ENCODE measurements at regions not wholly inside any gene's neighbourhood (a gene's known extent, or its start where the extent isn't known, plus 50 kb on each side); places are given as distances from the start of the nearest gene placed in this dataset.

DNA sequence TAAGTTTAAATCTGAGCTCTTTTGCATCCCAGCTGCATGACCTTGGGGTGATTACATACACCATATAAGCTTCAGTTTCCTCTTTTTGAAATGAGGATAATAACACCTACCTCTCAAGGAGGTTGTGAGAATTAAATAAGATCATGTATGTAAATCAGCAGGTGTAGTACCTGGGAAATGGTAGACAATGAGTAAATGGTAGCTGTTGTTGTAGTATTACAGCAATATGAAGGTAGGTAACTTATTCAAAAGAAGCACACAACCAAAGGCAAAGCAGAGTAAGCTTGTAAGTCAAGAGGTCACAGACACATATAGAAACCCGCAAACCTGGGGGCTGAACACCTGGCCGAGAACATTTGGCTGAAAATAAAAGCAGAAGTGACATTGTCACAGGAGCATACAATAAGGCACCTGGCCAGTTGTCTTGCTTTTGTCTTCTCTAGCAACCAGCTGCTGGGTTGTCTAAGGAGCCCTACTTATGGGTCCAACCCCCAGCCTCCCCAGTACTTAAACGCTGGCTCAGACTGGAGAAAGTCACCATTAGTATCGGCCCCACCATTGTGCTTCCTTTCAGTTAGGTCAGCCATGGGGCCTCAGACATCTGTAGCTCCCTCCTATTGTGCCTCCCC lies 203.6 kb upstream of the MKLN1 start:
- Histone ChIP-seq H3K9me3 (no peaks in the 10 kb centered on the region), H3K4me3 (no peak overlapping the region), H3K27me3 (no peaks in the 10 kb centered on the region), H3K36me3 (no peaks in the 10 kb centered on the region)
- DNase-seq = no peak

DNA sequence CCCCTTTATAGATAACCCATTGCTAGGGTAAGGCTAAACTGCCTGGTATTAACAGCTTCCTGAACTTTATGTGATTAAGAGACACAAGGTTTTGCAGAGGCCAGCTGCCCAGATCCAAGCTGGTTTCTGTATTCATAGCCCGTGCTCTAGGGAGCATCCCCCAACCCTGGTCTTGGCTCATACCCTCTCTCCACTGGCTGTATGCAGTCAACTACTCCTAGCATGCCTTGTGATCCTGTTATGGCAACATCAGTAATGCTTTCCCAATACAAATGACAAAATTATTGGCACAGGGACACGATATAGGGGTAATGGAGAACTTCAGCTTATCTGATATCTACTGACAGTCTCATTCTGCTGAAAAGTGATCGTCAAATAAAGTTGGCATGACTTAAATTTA lies 202.8 kb upstream of the MKLN1 start:
- H3K27me3 ChIP-seq = no peaks in the 10 kb centered on the region
- no peaks in the 10 kb centered on the region for H3K36me3 ChIP-seq
- DNase-seq = no peak
- no peaks in the 10 kb centered on the region for H3K9me3 ChIP-seq
- H3K4me3 ChIP-seq = no peak overlapping the region

DNA sequence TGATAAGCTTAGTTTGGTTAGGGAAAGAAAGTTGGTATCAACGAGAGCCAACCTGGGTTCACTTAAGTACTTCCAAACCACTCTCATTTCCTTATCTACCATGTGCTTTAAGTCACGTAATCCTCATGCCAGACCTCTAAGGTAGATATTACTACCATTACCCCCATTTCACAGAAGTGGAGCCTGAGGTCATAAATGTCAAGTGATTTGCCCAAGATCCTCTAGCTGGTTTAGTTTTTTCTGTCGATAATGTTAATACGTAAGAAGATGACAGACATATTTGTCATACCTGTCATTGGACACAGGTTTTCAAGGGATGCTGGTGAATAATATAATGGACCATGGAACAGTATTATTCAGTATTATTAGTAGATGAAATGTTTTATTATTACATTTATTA lies 197.4 kb upstream of the MKLN1 start:
- H3K36me3 ChIP-seq = no peaks in the 10 kb centered on the region
- no peak overlapping the region for H3K4me3 ChIP-seq
- H3K27me3 ChIP-seq = no peaks in the 10 kb centered on the region
- H3K9me3 ChIP-seq = no peaks in the 10 kb centered on the region
- no peak for DNase-seq

DNA sequence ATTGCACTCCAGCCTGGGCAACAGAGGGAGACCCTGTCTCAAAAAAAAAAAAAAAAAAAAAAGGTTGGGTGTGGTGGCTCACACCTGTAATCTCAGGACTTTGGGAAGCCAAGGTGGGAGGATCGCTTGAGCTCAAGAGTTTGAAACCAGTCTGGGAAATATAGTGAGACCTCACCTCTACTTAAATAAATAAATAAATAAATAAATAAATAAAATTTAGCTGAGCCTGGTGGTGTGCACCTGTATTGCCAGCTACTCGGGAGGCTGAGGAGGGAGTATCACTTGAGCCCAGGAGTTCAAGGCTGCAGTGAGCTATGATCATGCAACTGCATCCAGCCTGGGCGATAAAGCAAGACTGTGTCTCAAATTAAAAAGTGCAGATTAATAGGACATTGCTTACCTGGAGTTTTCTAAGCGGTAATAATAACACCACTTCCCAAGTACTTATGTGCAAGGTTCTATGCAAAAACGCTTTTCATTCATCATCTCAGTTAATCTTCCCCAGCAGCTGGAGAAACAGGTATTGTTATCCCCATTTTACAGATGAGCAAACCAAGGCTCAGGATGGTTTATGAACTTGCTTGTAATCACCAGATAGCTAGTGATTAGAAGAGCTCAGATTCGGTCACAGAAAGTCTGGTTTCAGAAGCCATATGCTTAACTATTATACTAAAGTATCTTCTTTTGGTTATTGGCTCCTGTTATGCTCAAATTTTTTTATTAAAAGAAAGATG lies 196.5 kb upstream of the MKLN1 start:
- Histone ChIP-seq H3K9me3 (no peaks in the 10 kb centered on the region), H3K36me3 (no peaks in the 10 kb centered on the region), H3K27me3 (no peaks in the 10 kb centered on the region), H3K4me3 (no peak overlapping the region)
- no peak for DNase-seq

DNA sequence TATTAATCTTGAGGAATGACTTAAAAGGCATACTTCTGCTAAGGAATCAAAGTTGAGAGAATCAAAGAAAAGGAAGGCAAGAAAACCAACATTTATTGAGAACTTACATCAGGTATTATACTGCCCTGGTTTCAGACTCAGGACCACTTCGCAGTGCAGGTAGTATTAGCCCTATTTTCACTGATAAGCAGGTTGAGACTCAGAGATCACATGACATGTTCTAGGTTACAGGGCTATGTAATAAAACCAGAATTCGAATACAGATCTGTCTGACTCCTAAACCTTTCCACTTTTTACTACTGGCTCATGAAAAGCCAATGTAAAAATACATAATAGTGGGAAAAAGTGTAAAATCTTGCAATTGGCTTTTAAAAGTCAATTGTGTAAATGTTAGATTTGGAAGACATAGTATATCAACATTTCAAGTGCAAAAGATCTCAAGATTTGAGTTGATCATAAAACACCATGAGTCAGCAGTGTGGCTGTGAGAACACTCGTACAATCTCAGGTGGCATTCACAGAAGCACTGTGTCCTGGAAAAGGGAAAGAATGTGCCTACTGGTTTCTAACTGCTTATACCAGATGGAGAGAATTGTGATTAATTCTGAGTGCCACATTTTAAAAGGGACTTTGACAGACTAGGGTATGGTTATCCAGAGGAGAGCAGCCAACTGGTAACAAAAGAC lies 195.8 kb upstream of the MKLN1 start:
- Histone ChIP-seq H3K27me3 (no peaks in the 10 kb centered on the region), H3K9me3 (no peaks in the 10 kb centered on the region), H3K4me3 (no peak overlapping the region), H3K36me3 (no peaks in the 10 kb centered on the region)
- no peak for DNase-seq

DNA sequence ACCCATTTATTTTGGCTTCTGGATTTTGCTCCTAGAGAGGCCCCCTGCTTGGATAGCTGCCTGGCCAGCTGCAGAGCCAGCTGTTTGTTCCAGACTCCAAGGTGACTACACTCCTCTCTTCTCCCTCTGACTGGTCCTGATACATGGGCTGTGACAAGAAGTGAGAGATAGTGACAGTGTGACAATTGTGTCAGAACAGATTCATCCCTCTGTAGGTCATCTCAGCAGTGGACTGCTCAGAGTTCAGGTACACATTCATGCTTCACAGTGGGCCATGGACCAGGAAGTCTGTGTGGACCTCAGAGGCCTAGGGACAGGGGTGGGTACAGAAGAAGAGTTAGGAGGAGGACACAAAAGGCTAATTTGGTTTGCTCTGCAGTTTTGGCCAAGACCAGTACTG lies 188.2 kb upstream of the MKLN1 start:
- Histone ChIP-seq H3K9me3 (no peaks in the 10 kb centered on the region), H3K36me3 (no peaks in the 10 kb centered on the region), H3K4me3 (no peak overlapping the region), H3K27me3 (no peaks in the 10 kb centered on the region)
- no peak for DNase-seq

DNA sequence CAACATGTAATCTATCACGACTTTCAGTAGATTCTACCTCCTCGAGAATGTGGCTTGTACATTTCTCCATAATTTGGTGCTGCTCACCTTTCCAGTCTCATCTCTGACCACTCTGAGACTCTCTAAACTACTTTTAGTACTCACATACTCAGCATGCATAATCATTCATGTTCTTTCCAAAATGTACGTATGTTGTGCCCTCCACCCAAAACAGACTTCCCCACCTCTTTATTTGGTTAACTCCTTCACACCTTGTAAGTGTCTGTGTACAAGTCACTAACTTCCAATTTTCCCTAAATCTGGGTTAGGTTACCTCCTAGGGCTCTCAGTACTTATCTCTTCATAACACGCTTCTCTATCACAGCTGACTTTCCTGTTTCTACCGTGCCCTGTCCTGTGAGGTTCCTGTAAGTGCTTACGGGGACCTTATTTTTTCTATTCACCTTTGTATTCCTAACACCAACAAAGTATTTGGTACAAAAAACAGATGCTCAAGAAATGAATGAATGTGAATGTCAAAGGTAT lies 186.2 kb upstream of the MKLN1 start:
- H3K36me3 ChIP-seq = no peaks in the 10 kb centered on the region
- no peak for DNase-seq
- no peak overlapping the region for H3K4me3 ChIP-seq
- H3K9me3 ChIP-seq = no peaks in the 10 kb centered on the region
- H3K27me3 ChIP-seq = no peaks in the 10 kb centered on the region

DNA sequence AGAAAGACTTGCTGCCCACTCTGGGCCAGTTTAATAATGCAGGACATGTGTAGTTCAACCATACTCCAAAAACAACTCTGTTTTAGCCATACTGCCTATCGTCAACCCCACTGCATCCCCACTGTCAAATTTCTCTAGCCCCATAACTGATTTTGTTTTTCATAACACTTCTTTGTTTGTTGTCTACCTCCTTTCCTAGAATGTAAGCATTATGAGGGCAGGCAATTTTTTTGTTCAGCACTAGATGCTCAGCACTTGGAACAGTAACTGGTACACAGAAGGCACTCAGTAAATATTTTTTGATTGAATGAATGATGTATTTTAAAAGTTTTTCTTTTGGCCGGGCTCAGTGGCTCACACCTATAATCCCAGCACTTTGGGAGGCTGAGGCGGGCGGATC lies 183.8 kb upstream of the MKLN1 start:
- no peak for DNase-seq
- no peak overlapping the region for H3K4me3 ChIP-seq

DNA sequence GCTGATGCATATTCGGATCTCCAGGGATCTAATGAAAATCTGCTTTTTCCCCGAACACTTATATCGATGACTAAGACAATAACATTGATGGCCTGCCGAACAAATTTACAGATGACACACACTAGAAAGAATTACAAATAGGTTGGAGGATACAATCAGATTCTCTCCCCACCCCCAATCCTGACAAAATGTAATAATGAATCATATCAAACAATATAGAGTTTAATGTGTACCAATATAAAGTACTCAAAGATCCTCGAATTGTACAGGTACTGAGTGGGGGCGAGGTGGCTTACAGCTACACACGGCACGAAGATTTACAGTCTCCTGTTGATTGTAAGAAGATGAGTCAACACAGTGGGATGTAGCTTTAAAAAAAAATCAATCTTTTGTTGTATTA lies 182.7 kb upstream of the MKLN1 start:
- Histone ChIP-seq H3K9me3 (no peaks in the 10 kb centered on the region), H3K27me3 (no peaks in the 10 kb centered on the region), H3K4me3 (no peak overlapping the region), H3K36me3 (no peaks in the 10 kb centered on the region)
- no peak for DNase-seq

More for the DNA sequence above, 183.8 kb upstream of the MKLN1 start:
- no peaks in the 10 kb centered on the region for H3K27me3 ChIP-seq
- H3K36me3 ChIP-seq = no peaks in the 10 kb centered on the region
- no peaks in the 10 kb centered on the region for H3K9me3 ChIP-seq

DNA sequence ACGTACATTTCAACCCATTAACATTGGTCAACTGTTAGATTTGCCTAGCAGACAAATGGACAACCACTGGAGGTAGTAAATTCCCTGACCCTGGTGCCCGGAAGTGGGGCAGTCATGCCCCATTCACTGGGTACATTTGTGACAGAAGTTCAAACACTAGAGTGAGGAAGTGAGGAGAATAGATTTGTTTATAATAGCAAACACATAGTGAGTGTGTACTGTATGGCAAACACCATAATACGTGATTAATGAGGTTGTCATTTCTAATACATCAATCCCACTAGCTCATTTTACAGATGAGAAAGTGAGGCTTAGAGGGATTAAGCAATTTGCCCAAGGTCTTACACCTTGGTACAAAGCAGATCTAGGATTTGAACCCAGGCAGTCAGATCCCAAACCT lies 181.9 kb upstream of the MKLN1 start:
- H3K36me3 ChIP-seq = no peaks in the 10 kb centered on the region
- no peak for DNase-seq
- no peaks in the 10 kb centered on the region for H3K9me3 ChIP-seq
- no peaks in the 10 kb centered on the region for H3K27me3 ChIP-seq
- H3K4me3 ChIP-seq = no peak overlapping the region

DNA sequence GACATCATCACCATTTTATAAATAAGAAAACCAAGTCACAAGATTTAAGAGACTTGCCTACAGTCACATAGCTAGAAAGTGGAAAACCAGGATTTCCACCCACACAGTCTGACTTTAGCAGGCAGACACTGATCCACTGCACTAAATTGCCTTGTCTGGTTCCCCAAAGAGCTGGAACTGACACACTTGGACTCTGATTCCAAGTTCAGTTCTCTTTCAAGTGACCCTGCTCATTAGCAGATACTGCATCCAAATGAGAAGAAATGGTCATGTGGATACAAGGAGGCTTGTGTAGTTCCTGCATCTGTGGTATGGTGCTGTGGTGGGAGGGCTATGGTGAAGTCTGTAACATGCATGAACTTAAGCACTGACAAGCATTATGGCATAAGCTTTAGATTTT lies 180.1 kb upstream of the MKLN1 start:
- Histone ChIP-seq H3K27me3 (no peaks in the 10 kb centered on the region), H3K36me3 (no peaks in the 10 kb centered on the region), H3K9me3 (no peaks in the 10 kb centered on the region), H3K4me3 (no peak overlapping the region)
- DNase-seq = no peak

DNA sequence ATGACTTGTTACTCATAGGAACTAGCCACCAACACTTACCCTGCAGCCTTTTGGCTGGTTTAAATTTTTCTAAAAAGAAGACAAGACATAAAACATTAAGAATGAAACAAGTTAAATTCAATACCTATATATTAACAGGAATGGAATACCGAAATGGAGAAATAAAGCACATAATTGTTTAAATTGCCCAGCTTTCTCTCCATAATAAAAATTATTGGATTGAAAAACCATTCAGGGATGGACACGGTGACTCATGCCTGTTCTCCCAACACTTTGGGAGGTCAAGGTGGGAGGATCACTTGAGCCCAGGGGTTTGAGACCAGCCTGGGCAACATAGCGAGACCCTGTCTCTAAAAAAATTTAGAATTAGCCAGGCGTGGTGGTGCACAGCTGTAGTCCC lies 179.4 kb upstream of the MKLN1 start:
- Histone ChIP-seq H3K36me3 (no peaks in the 10 kb centered on the region), H3K9me3 (no peaks in the 10 kb centered on the region), H3K27me3 (no peaks in the 10 kb centered on the region), H3K4me3 (no peak overlapping the region)
- DNase-seq = no peak

DNA sequence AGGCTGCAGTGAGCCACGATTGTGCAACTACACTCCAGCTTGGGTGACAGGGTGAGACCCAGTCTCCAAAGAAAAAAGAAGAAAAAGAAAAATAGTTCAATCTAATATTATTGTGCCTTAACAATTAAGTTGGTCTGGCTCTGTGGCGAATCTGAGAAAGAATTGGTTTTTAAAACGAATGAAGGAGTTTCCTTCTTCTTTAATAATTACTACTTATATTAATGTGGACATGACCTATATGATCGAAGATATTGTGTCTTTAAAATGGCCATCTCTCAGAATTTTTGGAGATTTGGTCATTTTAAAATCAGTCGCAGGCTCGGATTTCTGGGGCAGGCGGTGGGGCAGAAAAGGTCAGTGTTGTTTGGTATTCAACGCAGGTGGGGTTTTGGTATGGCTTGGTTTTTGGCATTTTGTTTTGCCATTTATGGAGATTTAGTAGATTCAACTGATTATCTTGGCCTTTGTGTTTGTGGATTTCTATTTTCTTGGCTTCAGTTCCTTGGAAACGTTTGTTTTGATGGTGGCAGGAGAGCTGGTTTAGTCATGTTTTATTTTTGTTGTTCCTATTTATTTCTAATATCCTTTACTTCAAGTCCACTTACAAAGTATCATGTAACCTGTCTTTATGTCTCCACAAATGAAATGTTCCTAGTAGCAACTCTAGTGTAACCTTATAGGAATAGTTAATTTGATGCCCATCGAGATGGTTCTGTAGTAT lies 178.8 kb upstream of the MKLN1 start:
- Histone ChIP-seq H3K27me3 (no peaks in the 10 kb centered on the region), H3K4me3 (no peak overlapping the region), H3K36me3 (no peaks in the 10 kb centered on the region), H3K9me3 (no peaks in the 10 kb centered on the region)
- no peak for DNase-seq

DNA sequence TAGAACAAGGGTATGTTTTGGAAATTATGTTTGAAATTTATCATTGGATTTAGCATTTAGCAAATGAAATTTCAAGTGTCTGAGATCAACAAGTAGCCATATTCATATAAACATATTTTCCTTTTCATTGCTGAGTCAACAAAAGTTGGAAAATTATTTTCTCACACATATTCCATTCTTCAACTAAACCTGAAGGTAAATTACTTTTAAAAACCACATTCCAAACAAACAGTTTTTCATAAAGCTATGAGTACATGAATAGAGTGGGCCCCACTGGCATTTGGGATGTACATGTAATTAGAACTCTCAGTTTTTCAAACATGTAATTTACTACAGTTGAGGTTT lies 178.3 kb upstream of the MKLN1 start:
- Histone ChIP-seq H3K36me3 (no peaks in the 10 kb centered on the region), H3K27me3 (no peaks in the 10 kb centered on the region), H3K9me3 (no peaks in the 10 kb centered on the region), H3K4me3 (no peak overlapping the region)
- DNase-seq = no peak

DNA sequence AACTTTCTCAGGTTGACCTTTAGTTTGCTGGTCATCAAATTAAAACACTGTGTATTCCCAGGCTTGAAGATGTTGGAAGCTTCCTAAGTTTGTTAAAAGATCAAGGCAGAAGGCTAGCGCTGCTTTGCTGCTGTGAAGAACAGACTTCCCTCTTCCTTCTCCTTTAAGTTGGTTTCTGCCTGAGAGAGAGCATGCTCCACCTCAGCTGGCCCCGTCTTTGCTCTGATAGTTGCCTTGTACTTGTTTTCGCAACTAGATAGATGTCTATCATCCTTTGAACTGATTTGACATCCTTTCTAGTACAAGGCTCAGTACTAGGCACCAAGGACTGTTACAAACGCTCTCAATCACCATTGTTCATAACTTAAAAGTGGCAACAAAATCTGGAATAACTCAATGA lies 177.8 kb upstream of the MKLN1 start:
- H3K27me3 ChIP-seq = no peaks in the 10 kb centered on the region
- no peak for DNase-seq
- H3K9me3 ChIP-seq = no peaks in the 10 kb centered on the region
- no peak overlapping the region for H3K4me3 ChIP-seq
- H3K36me3 ChIP-seq = no peaks in the 10 kb centered on the region

DNA sequence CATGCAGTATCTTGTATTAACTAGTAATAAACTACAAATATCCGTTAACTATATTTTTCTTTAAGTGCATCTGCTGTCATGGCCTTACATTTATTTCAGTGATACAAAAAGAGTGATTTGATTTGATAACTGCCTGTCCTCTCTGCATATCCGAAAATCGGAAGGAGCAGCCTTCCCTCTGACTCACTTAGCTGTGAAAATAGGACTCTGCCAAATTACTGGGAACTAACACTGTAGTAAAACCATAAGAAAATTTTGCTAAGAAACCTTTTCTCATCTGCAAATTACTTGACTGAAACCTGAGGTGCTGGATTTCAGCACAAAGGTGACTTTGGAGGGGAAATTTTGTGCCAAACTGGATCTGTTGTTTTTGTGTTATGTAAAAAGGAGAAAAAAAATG lies 176.6 kb upstream of the MKLN1 start:
- no peak for DNase-seq

DNA sequence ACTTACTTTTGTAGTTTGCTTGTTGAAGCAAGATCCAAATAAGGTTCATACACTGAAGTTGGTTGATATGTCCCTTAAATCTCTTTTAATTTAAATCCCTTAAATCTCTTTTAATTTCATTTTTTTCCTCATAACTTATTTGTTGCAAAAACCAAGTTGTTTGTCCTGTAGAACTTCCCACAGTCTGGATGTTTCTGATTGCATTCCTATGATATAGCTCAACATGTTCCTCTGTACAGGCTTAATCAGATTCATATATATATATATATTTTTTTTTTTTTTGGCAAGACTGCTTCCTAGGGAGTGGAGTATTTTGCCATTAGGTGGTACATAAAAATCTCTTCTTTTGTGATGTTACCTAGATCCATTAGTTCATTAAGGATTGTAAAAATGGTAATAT lies 174.9 kb upstream of the MKLN1 start:
- DNase-seq = no peak
- Histone ChIP-seq H3K4me3 (no peak overlapping the region), H3K27me3 (no peaks in the 10 kb centered on the region), H3K9me3 (no peaks in the 10 kb centered on the region), H3K36me3 (no peaks in the 10 kb centered on the region)

More for the DNA sequence above, 176.6 kb upstream of the MKLN1 start:
- Histone ChIP-seq H3K4me3 (no peak overlapping the region), H3K27me3 (no peaks in the 10 kb centered on the region), H3K36me3 (no peaks in the 10 kb centered on the region), H3K9me3 (no peaks in the 10 kb centered on the region)

All from MG63 (cell line).